Prostate gland (tissue), 2 donors: ENCODE measurements at regions not wholly inside any gene's neighbourhood (a gene's known extent, or its start where the extent isn't known, plus 50 kb on each side); places are given as distances from the start of the nearest gene placed in this dataset.

ENCODE experiments used
- DNase-seq: peaks from one replicate; pipeline ENCODE4 v3.0.0-alpha.2; 2019; ENCODE audit warnings: low spot score
- H3K27ac ChIP-seq, 2 donors: fragments of 200-600 bp; sonication (generic); 2 replicates each; pipeline ENCODE4 v1.5.1; 2017 to 2019
- H3K27me3 ChIP-seq: fragments of 200-600 bp; sonication (generic); replicated peaks from 2 replicates; pipeline ENCODE4 v1.5.1; 2019; ENCODE audit not compliant: insufficient read depth
- H3K36me3 ChIP-seq, 2 donors: fragments of 200-600 bp; sonication (generic); 1 replicate in 1 of 2; 2 replicates in 1 of 2; pipeline versions ENCODE4 v1.5.1 to v1.8.1; 2017 to 2019
- H3K4me1 ChIP-seq: fragments of 200-600 bp; sonication (generic); replicated peaks from 2 replicates; pipeline ENCODE4 v1.5.1; 2019
- H3K4me3 ChIP-seq, 2 donors: fragments of 200-600 bp; sonication (generic); 2 replicates each; pipeline ENCODE4 v1.5.1; 2017 to 2019
- H3K9me3 ChIP-seq: fragments of 200-600 bp; sonication (generic); 2 replicates; pipeline ENCODE4 v1.5.1; 2017
- CTCF ChIP-seq, 4 experiments: fragments of 200-600 bp in 2 of 4; fragments of 450-650 bp in 2 of 4; sonication (generic) in 2 of 4; IDR thresholded peaks; 1 replicate in 3 of 4; 2 replicates in 1 of 4; pipeline ENCODE4 v1.5.1; 2016 to 2019; ENCODE audit warnings: antibody characterized with exemption in 4 of 4, mild to moderate bottlenecking in 2 of 4, moderate library complexity in 2 of 4
- POLR2A ChIP-seq: fragments of 450-650 bp; IDR thresholded peaks from one replicate; pipeline ENCODE4 v1.6.1; 2016; ENCODE audit warnings: antibody characterized with exemption, mild to moderate bottlenecking
- POLR2AphosphoS5 ChIP-seq: sonication (generic); formaldehyde crosslinking; IDR thresholded peaks from one replicate; pipeline ENCODE4 v1.6.1; 2017; ENCODE audit warnings: antibody characterized with exemption
- WGBS: methylation state at CpG from one replicate; pipeline ENCODE4 v1.1.5; 2018; 5-methylcytosine and 5-hydroxymethylcytosine counted together
- intact Hi-C: fragments of 100-400 bp; cut with DNase I; formaldehyde crosslinking; loops from one replicate; pipeline ENCODE4 v1.14.2; 2022

DNA sequence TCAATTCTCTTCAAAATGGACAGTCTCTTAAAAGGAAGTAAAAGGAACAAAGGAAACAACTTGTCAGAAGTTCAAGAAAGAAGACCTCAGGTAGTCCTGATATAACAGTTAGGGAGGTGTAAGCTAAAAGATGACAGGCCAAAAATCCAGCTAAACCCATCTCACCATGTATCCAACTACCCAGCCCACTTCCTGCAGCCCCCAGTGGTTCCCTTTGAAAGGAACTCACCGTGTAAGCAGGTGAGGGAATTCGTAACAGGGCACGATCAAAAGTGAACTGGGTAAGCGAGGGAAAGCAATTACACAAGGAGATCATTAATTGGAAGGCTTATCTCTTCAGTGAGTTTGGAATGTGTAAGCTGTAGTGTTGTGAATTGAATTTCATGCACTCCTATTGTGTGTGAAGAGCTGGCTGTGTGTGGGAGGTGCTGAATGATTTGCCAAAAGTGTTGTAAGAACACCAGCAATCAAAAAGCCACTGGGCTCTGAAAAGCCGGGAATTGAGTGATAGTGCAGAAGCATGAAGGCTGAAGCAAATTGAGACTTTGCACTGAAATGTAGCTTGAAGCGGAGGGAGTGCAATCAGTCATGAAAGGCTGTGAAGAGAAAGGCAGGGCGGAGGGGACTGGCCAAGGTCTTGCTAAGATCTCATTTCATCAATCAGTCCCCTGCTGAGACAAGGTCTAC lies 914.2 kb upstream of the LCORL start:
- 65% methylated on average over 7 of the region's 7 CpGs for WGBS
- DNase-seq, result no peak
- TF ChIP-seq POLR2AphosphoS5 (no peak), POLR2A (no peak), CTCF (IDR thresholded peaks at IDR 0.05) (no peak)

GRCh38 chr4:18934197-18934596 lies 912.6 kb upstream of the LCORL start:
- no peaks in the 10 kb centered on the region for H3K4me1 ChIP-seq
- intact Hi-C loops, result no loop called here
- 56% methylated on average over 4 of the region's 4 CpGs for WGBS
- H3K36me3 ChIP-seq, result no peaks in the 10 kb centered on the region
- H3K9me3 ChIP-seq, result no peaks in the 10 kb centered on the region
- H3K27me3 ChIP-seq, result no peaks in the 10 kb centered on the region
- TF ChIP-seq CTCF (IDR thresholded peaks at IDR 0.05) (no peak), POLR2AphosphoS5 (no peak), POLR2A (no peak)
- no peak for DNase-seq
- H3K27ac ChIP-seq, result no peak overlapping the region
- no peak overlapping the region for H3K4me3 ChIP-seq

More for the DNA sequence above, 914.2 kb upstream of the LCORL start:
- intact Hi-C loops, result no loop called here
- Histone ChIP-seq H3K27me3 (no peaks in the 10 kb centered on the region), H3K4me1 (no peaks in the 10 kb centered on the region), H3K27ac (no peak overlapping the region), H3K4me3 (no peak overlapping the region), H3K9me3 (no peaks in the 10 kb centered on the region), H3K36me3 (no peaks in the 10 kb centered on the region)

- intact Hi-C loops, result no loop called here
Measured at GRCh38 chr4:18932730-18933339, 911.3 kb upstream of the LCORL start.

GRCh38 chr4:18931643-18932377 lies 910.3 kb upstream of the LCORL start:
- no peaks in the 10 kb centered on the region for H3K9me3 ChIP-seq
- intact Hi-C loops, result no loop called here
- WGBS, result 85% methylated on average over 1 of the region's 1 CpG

More at GRCh38 chr4:18932730-18933339, 911.3 kb upstream of the LCORL start:
- no peaks in the 10 kb centered on the region for H3K9me3 ChIP-seq
- TF ChIP-seq POLR2AphosphoS5 (no peak), POLR2A (no peak), CTCF (IDR thresholded peaks at IDR 0.05) (no peak)
- WGBS, result 19% methylated on average over 1 of the region's 1 CpG
- no peak overlapping the region for H3K4me3 ChIP-seq
- H3K36me3 ChIP-seq, result no peaks in the 10 kb centered on the region
- H3K27ac ChIP-seq, result no peak overlapping the region
- H3K4me1 ChIP-seq, result no peaks in the 10 kb centered on the region
- H3K27me3 ChIP-seq, result no peaks in the 10 kb centered on the region
- DNase-seq, result no peak

More at GRCh38 chr4:18931643-18932377, 910.3 kb upstream of the LCORL start:
- no peaks in the 10 kb centered on the region for H3K36me3 ChIP-seq
- no peak overlapping the region for H3K27ac ChIP-seq
- H3K4me1 ChIP-seq, result no peaks in the 10 kb centered on the region
- H3K4me3 ChIP-seq, result no peak overlapping the region
- TF ChIP-seq CTCF (IDR thresholded peaks at IDR 0.05) (no peak), POLR2A (no peak), POLR2AphosphoS5 (no peak)
- DNase-seq, result no peak
- H3K27me3 ChIP-seq, result no peaks in the 10 kb centered on the region
